Right lobe of liver (tissue), 4 donors: ENCODE measurements at regions not wholly inside any gene's neighbourhood (a gene's known extent, or its start where the extent isn't known, plus 50 kb on each side); places are given as distances from the start of the nearest gene placed in this dataset.

Source experiments
- POLR2A ChIP-seq: fragments of 450-650 bp; IDR thresholded peaks from one replicate; pipeline ENCODE4 v1.6.1; 2017; ENCODE audit warnings: antibody characterized with exemption, mild to moderate bottlenecking
- TF ChIP-seq, protein P1 (sequence below), 4 donors: fragments of 200-600 bp in 3 of 4; fragments of 450-650 bp in 1 of 4; IDR thresholded peaks; one replicate each; pipeline versions ENCODE4 v1.5.1 to v1.8.0; 2016 to 2022; ENCODE audit warnings: antibody characterized with exemption in 4 of 4, mild to moderate bottlenecking in 2 of 4
- donor health status: DM: no; HTN: no; CAD: no.
- donor health status: DM: no; HTN: no; CAD: no.
- donor health status: DM: no; HTN: yes; CAD: no.

DNA sequence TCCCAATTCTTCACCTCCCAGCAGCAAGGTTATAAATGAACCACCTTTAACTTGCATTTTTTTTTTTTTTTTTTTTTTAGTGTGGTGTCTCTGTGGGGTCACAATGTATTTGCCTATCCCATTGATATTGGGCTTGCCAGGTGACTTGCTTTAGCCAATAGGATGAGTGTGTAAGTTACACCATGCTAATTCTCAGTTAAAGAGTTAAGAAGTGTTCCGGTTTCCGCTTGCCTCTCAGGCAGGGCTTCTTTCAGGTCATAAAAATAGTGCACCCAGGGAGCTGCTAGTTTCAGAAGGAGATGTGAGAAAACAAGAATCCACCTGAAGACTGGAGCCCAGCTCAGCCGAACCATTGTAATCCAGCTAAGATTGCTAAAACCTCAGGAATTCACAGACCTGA is 84.2 kb upstream of the PTPRD start:
- TF ChIP-seq, protein P1, sequence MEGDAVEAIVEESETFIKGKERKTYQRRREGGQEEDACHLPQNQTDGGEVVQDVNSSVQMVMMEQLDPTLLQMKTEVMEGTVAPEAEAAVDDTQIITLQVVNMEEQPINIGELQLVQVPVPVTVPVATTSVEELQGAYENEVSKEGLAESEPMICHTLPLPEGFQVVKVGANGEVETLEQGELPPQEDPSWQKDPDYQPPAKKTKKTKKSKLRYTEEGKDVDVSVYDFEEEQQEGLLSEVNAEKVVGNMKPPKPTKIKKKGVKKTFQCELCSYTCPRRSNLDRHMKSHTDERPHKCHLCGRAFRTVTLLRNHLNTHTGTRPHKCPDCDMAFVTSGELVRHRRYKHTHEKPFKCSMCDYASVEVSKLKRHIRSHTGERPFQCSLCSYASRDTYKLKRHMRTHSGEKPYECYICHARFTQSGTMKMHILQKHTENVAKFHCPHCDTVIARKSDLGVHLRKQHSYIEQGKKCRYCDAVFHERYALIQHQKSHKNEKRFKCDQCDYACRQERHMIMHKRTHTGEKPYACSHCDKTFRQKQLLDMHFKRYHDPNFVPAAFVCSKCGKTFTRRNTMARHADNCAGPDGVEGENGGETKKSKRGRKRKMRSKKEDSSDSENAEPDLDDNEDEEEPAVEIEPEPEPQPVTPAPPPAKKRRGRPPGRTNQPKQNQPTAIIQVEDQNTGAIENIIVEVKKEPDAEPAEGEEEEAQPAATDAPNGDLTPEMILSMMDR (IDR thresholded peaks at IDR 0.05): no peak
- no peak for TF ChIP-seq POLR2A
